Trophoblast cell (in vitro differentiated cells and primary cell): ENCODE measurements at regions not wholly inside any gene's neighbourhood (a gene's known extent, or its start where the extent isn't known, plus 50 kb on each side); places are given as distances from the start of the nearest gene placed in this dataset.

Experiments
- DNase-seq, 2 donors: peaks; one replicate each; pipeline ENCODE4 v3.0.0-alpha.2; 2016
- H2AFZ ChIP-seq: 2 replicates; pipeline ENCODE4 v1.6.1; 2013; ENCODE audit warnings: low read length, moderate library complexity, mild to moderate bottlenecking; ENCODE audit not compliant: insufficient read depth, poor library complexity
- H2AK5ac ChIP-seq: 2 replicates; pipeline ENCODE4 v1.6.1; 2013; ENCODE audit warnings: mild to moderate bottlenecking, low read length
- H2BK120ac ChIP-seq: 2 replicates; pipeline ENCODE4 v1.6.1; 2013; ENCODE audit warnings: low read length, mild to moderate bottlenecking, moderate library complexity; ENCODE audit not compliant: insufficient read depth, poor library complexity
- H2BK12ac ChIP-seq: 2 replicates; pipeline ENCODE4 v1.6.1; 2013; ENCODE audit warnings: mild to moderate bottlenecking, low read length, moderate library complexity
- H2BK5ac ChIP-seq: 2 replicates; pipeline ENCODE4 v1.6.1; 2013; ENCODE audit warnings: low read length, low read depth, moderate library complexity, mild to moderate bottlenecking; ENCODE audit not compliant: poor library complexity
- H3K14ac ChIP-seq: 2 replicates; pipeline ENCODE4 v1.6.1; 2013; ENCODE audit warnings: mild to moderate bottlenecking, low read length
- H3K18ac ChIP-seq: 2 replicates; pipeline ENCODE4 v1.6.1; 2013; ENCODE audit warnings: mild to moderate bottlenecking, low read length
- H3K23ac ChIP-seq: 2 replicates; pipeline ENCODE4 v1.6.1; 2013; ENCODE audit warnings: low read length
- H3K27ac ChIP-seq: 2 replicates; pipeline ENCODE4 v1.5.1; 2013; ENCODE audit warnings: low read depth, mild to moderate bottlenecking, inconsistent platforms, low read length, moderate library complexity
- H3K27me3 ChIP-seq: 2 replicates; pipeline ENCODE4 v1.6.1; 2013; ENCODE audit warnings: inconsistent platforms, mild to moderate bottlenecking, low read length, moderate library complexity; ENCODE audit not compliant: insufficient read depth
- H3K36me3 ChIP-seq, 2 experiments: 1 replicate in 1 of 2; 2 replicates in 1 of 2; pipeline ENCODE4 v1.6.1; 2013; ENCODE audit warnings: low read length in 2 of 2, mild to moderate bottlenecking in 2 of 2, moderate library complexity in 1 of 2; ENCODE audit not compliant: insufficient read depth in 2 of 2, control insufficient read depth in 1 of 2
- H3K4ac ChIP-seq: 2 replicates; pipeline ENCODE4 v1.6.1; 2013; ENCODE audit warnings: low read depth, mild to moderate bottlenecking, low read length, moderate library complexity
- H3K4me1 ChIP-seq, 2 experiments: 1 replicate in 1 of 2; 2 replicates in 1 of 2; pipeline ENCODE4 v1.6.1; 2013; ENCODE audit warnings: low read length in 2 of 2, mild to moderate bottlenecking in 2 of 2, moderate library complexity in 1 of 2; ENCODE audit not compliant: insufficient read depth in 2 of 2, control insufficient read depth in 1 of 2
- H3K4me2 ChIP-seq: 2 replicates; pipeline ENCODE4 v1.6.1; 2013; ENCODE audit warnings: inconsistent platforms, mild to moderate bottlenecking, low read length, moderate library complexity
- H3K4me3 ChIP-seq: 2 replicates; pipeline ENCODE4 v1.5.1; 2013; ENCODE audit warnings: mild to moderate bottlenecking, low read depth, low read length, inconsistent platforms
- H3K79me1 ChIP-seq: one replicate; pipeline ENCODE4 v1.6.1; 2013; ENCODE audit warnings: low read length
- H3K79me2 ChIP-seq: 2 replicates; pipeline ENCODE4 v1.6.1; 2013; ENCODE audit warnings: low read length, mild to moderate bottlenecking; ENCODE audit not compliant: control insufficient read depth, insufficient read depth, poor library complexity
- H3K9ac ChIP-seq: 2 replicates; pipeline ENCODE4 v1.6.1; 2013; ENCODE audit warnings: mild to moderate bottlenecking, low read length
- H3K9me3 ChIP-seq: 2 replicates; pipeline ENCODE4 v1.6.1; 2013; ENCODE audit warnings: low read depth, mild to moderate bottlenecking, control low read depth, inconsistent platforms, low read length; ENCODE audit not compliant: insufficient read depth
- H4K12ac ChIP-seq: 2 replicates; pipeline ENCODE4 v1.6.1; 2013; ENCODE audit warnings: low read depth, mild to moderate bottlenecking, low read length, moderate library complexity
- H4K8ac ChIP-seq: 2 replicates; pipeline ENCODE4 v1.6.1; 2013; ENCODE audit warnings: low read depth, mild to moderate bottlenecking, low read length, moderate library complexity
- H4K91ac ChIP-seq: one replicate; pipeline ENCODE4 v1.6.1; 2013; ENCODE audit warnings: low read depth, mild to moderate bottlenecking, low read length, moderate library complexity
- WGBS: extraction: QIAGEN DNeasy Blood & Tissue Kit; methylation state at CpG from one replicate; pipeline ENCODE4 v1.1.7; 2013; ENCODE audit warnings: missing lambda C conversion rate; ENCODE audit not compliant: insufficient read length, insufficient coverage; ENCODE audit errors: extremely low coverage; 5-methylcytosine and 5-hydroxymethylcytosine counted together

DNA sequence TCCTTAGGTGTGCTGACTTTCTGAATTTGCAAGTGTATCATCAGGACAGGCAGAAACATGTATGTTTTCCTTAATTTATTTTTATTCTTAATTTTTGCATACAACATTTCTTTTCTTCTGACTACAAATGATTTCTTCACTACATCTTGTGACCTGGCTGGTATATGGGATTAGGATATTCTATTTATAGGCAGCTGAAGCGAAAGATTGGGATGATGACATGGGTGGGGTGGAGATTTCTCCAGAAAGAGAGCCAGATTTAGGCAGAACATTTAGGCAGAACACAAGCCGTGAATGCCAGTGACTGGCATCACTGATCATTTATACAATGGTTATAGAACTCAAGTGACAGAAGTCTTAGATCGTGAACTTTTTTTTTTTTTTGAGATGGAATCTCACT is 256.7 kb downstream of the KLF6 start:
- no peak overlapping the region for H3K23ac ChIP-seq
- H2AFZ ChIP-seq = no peak overlapping the region
- H3K79me1 ChIP-seq = peaks cover 13% of the 10 kb centered on the region
- H3K27ac ChIP-seq = no peak overlapping the region
- H3K79me2 ChIP-seq = peaks cover 2% of the 10 kb centered on the region
- H4K8ac ChIP-seq = no peak overlapping the region
- H2BK12ac ChIP-seq = no peak overlapping the region
- no peaks in the 10 kb centered on the region for H3K27me3 ChIP-seq
- no peak overlapping the region for H3K9ac ChIP-seq
- no peak overlapping the region for H4K12ac ChIP-seq
- H2BK5ac ChIP-seq = no peak overlapping the region
- no peak overlapping the region for H3K4ac ChIP-seq
- no peak overlapping the region for H2AK5ac ChIP-seq
- H3K4me3 ChIP-seq = no peak overlapping the region
- peaks cover 11 to 14% of the 10 kb centered on the region in 2 experiments for H3K4me1 ChIP-seq
- H3K18ac ChIP-seq = no peak overlapping the region
- H2BK120ac ChIP-seq = no peak overlapping the region
- no peak for DNase-seq
- no peaks in the 10 kb centered on the region for H3K9me3 ChIP-seq
- H4K91ac ChIP-seq = no peak overlapping the region
- H3K14ac ChIP-seq = no peak overlapping the region
- H3K4me2 ChIP-seq = no peak overlapping the region
- WGBS = no CpG with 5 or more reads among the region's 3 CpGs
- no peaks in the 10 kb centered on the region for H3K36me3 ChIP-seq

DNA sequence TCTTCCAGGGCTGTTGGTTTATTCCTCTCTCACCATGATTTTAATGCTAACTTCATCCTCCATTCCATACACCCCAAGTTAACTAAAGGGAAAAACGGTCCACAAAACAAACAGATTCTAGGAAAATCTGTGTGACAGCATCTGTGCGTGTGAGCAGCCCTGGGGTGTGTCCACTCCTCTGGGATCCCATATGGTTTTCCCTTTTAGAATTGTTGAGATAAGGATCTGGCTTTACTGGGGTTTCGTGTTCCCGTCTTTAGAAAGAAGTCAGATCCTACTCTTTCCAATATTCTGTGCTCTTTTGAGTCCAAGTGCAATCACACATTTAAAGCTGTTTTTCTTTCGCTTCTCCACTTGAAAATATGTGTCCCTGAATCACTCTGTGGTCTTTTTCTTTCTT is 257.1 kb downstream of the KLF6 start:
- Histone ChIP-seq H3K79me1 (peaks cover 11% of the 10 kb centered on the region), H2AFZ (no peak overlapping the region), H4K12ac (no peak overlapping the region), H3K27ac (no peak overlapping the region), H4K91ac (no peak overlapping the region), H2BK12ac (no peak overlapping the region), H3K23ac (no peak overlapping the region), H3K36me3 (no peaks in the 10 kb centered on the region), H3K79me2 (peaks cover 2% of the 10 kb centered on the region), H3K4ac (no peak overlapping the region), H3K4me3 (no peak overlapping the region), H2AK5ac (no peak overlapping the region), H3K4me2 (no peak overlapping the region), H3K14ac (no peak overlapping the region), H3K9ac (no peak overlapping the region), H3K9me3 (no peaks in the 10 kb centered on the region), H3K18ac (no peak overlapping the region), H3K4me1 (peaks cover 7 to 11% of the 10 kb centered on the region in 2 experiments), H3K27me3 (no peaks in the 10 kb centered on the region), H4K8ac (no peak overlapping the region), H2BK5ac (no peak overlapping the region), H2BK120ac (no peak overlapping the region)
- WGBS = no CpG with 5 or more reads among the region's 5 CpGs
- no peak for DNase-seq

GRCh38 chr10:3526727-3527501 is 258.1 kb downstream of the KLF6 start:
- H3K9me3 ChIP-seq = no peaks in the 10 kb centered on the region
- peak overlapping the region; percentile 15 for H2BK12ac ChIP-seq
- no peak overlapping the region for H4K12ac ChIP-seq
- no peak overlapping the region for H3K14ac ChIP-seq
- no peak overlapping the region for H2AFZ ChIP-seq
- H2BK120ac ChIP-seq = no peak overlapping the region
- peaks cover 2% of the 10 kb centered on the region for H3K79me2 ChIP-seq
- WGBS = 100% methylated on average over 2 of the region's 6 CpGs
- no peak overlapping the region for H3K23ac ChIP-seq
- peaks cover 6% of the 10 kb centered on the region for H3K79me1 ChIP-seq
- peak in 1 of 2 donors; percentile 60 for DNase-seq
- no peaks in the 10 kb centered on the region for H3K36me3 ChIP-seq
- no peak overlapping the region for H3K18ac ChIP-seq
- H4K8ac ChIP-seq = no peak overlapping the region
- H4K91ac ChIP-seq = peak overlapping the region; percentile 32
- H2AK5ac ChIP-seq = no peak overlapping the region
- H3K4me3 ChIP-seq = no peak overlapping the region
- no peak overlapping the region for H2BK5ac ChIP-seq
- H3K4me2 ChIP-seq = no peak overlapping the region
- no peaks in the 10 kb centered on the region for H3K27me3 ChIP-seq
- no peak overlapping the region for H3K9ac ChIP-seq
- H3K4ac ChIP-seq = no peak overlapping the region
- H3K4me1 ChIP-seq = peaks cover 3 to 6% of the 10 kb centered on the region in 2 experiments
- H3K27ac ChIP-seq = no peak overlapping the region

- H3K27me3 ChIP-seq = no peaks in the 10 kb centered on the region
- peaks cover 2% of the 10 kb centered on the region for H3K79me2 ChIP-seq
- peak overlapping the region; percentile 26 for H4K8ac ChIP-seq
- H3K9me3 ChIP-seq = no peaks in the 10 kb centered on the region
- H3K9ac ChIP-seq = no peak overlapping the region
- peak overlapping the region; percentile 88 for H2BK12ac ChIP-seq
- peak overlapping the region; percentile 42 for H2BK5ac ChIP-seq
- H3K4me3 ChIP-seq = no peak overlapping the region
- no peak overlapping the region for H3K23ac ChIP-seq
- peaks cover 6% of the 10 kb centered on the region for H3K79me1 ChIP-seq
- H3K27ac ChIP-seq = peak overlapping the region; percentile 13
- no peak overlapping the region for H4K91ac ChIP-seq
- no CpG with 5 or more reads among the region's 11 CpGs for WGBS
- H2BK120ac ChIP-seq = peak overlapping the region; percentile 61
- no peak overlapping the region for H4K12ac ChIP-seq
- no peak overlapping the region for H3K4ac ChIP-seq
- peaks cover 3 to 6% of the 10 kb centered on the region in 2 experiments for H3K4me1 ChIP-seq
- no peak overlapping the region for H3K14ac ChIP-seq
- H2AFZ ChIP-seq = no peak overlapping the region
- peak overlapping the region; percentile 57 for H2AK5ac ChIP-seq
- no peaks in the 10 kb centered on the region for H3K36me3 ChIP-seq
- H3K4me2 ChIP-seq = no peak overlapping the region
- peak overlapping the region; percentile 63 for H3K18ac ChIP-seq
- peak; percentile 81 to 92 for DNase-seq
These were observed 259.1 kb downstream of the KLF6 start for GRCh38 chr10:3525832-3526449.
